H1 (cell line): ENCODE measurements at regions not wholly inside any gene's neighbourhood (a gene's known extent, or its start where the extent isn't known, plus 50 kb on each side); places are given as distances from the start of the nearest gene placed in this dataset.
"Not testable (repeated sequence)": the region's sequence is repeated elsewhere in the genome, so short reads cannot be mapped to it uniquely, and the experiment has no call there.

Experiments
- ASH2L ChIP-seq: fragments of 200-600, 300-600 bp; sonication (generic); IDR thresholded peaks from one replicate; pipeline ENCODE4 v1.7.1; 2017; ENCODE audit warnings: low read length
- CEBPB ChIP-seq: IDR thresholded peaks from 2 replicates; pipeline ENCODE4 v1.6.1; 2012; ENCODE audit warnings: low read depth, low read length
- CREB1 ChIP-seq: IDR thresholded peaks from 2 replicates; pipeline ENCODE4 v1.6.1; 2012; ENCODE audit warnings: inconsistent platforms
- CTCF ChIP-seq, 3 experiments: IDR thresholded peaks; 1 replicate in 2 of 3; 2 replicates in 1 of 3; pipeline versions ENCODE4 v1.5.1 to v1.6.1; 2011; ENCODE audit warnings: low read length in 3 of 3, mild to moderate bottlenecking in 3 of 3, inconsistent platforms in 2 of 3, low read depth in 1 of 3, moderate library complexity in 1 of 3; ENCODE audit not compliant: insufficient read depth in 1 of 3; ENCODE audit errors: control extremely low read depth in 1 of 3
- E2F6 ChIP-seq: IDR thresholded peaks from 2 replicates; pipeline ENCODE4 v1.6.1; 2012; ENCODE audit warnings: inconsistent platforms
- MAFK ChIP-seq: IDR thresholded peaks from 2 replicates; pipeline ENCODE4 v1.6.1; 2012; ENCODE audit warnings: low read depth, mild to moderate bottlenecking, improper control_type of control experiment, low read length
- MAX ChIP-seq: IDR thresholded peaks from 2 replicates; pipeline ENCODE4 v1.6.1; 2012; ENCODE audit warnings: inconsistent platforms
- NANOG ChIP-seq: IDR thresholded peaks from 2 replicates; pipeline ENCODE4 v1.6.1; 2011; ENCODE audit warnings: low read length, low read depth, mild to moderate bottlenecking, inconsistent platforms; ENCODE audit not compliant: insufficient read depth, poor library complexity, severe bottlenecking
- POLR2A ChIP-seq, 2 experiments: IDR thresholded peaks; 1 replicate in 1 of 2; 2 replicates in 1 of 2; pipeline ENCODE4 v1.6.1; 2011; ENCODE audit warnings: low read depth in 2 of 2, low read length in 2 of 2, mild to moderate bottlenecking in 2 of 2; ENCODE audit errors: control extremely low read depth in 1 of 2
- POLR2AphosphoS5 ChIP-seq: IDR thresholded peaks from 2 replicates; pipeline ENCODE4 v1.6.1; 2011; ENCODE audit warnings: low read depth, low read length
- RAD21 ChIP-seq, 2 experiments: IDR thresholded peaks in 1 of 2; conservative IDR thresholded peaks in 1 of 2; 2 replicates each; pipeline ENCODE4 v1.6.1; 2011; ENCODE audit warnings: low read depth in 2 of 2, low read length in 2 of 2, improper control_type of control experiment in 1 of 2, inconsistent platforms in 1 of 2, mild to moderate bottlenecking in 1 of 2, moderate library complexity in 1 of 2
- USF2 ChIP-seq: IDR thresholded peaks from 2 replicates; pipeline ENCODE4 v1.6.1; 2011; ENCODE audit warnings: low read length, improper control_type of control experiment
- ZNF274 ChIP-seq: IDR thresholded peaks from 2 replicates; pipeline ENCODE4 v1.7.0; 2012; ENCODE audit warnings: low read length, borderline replicate concordance; ENCODE audit errors: extremely low read depth

- not testable (repeated sequence) for TF ChIP-seq CTCF (IDR thresholded peaks at IDR 0.05; ENCODE audit: control extremely low read depth in 1 of 3, insufficient read depth in 1 of 3, low read depth in 1 of 3, low read length in 3 of 3); E2F6; POLR2AphosphoS5; RAD21 (IDR thresholded peaks at IDR 0.05 in 1 of 2, conservative IDR thresholded peaks at IDR 0.05 in 1 of 2; ENCODE audit: low read depth in 2 of 2, low read length in 2 of 2); NANOG; ASH2L; USF2; CREB1; POLR2A (IDR thresholded peaks at IDR 0.05; ENCODE audit: control extremely low read depth in 1 of 2, low read depth in 2 of 2, low read length in 2 of 2); MAFK; CEBPB; MAX; ZNF274
Measured at GRCh38 chr7:56825756-56826540, 306.3 kb downstream of the ZNF479 start.
